GM12892 (cell line): ENCODE measurements at regions not wholly inside any gene's neighbourhood (a gene's known extent, or its start where the extent isn't known, plus 50 kb on each side); places are given as distances from the start of the nearest gene placed in this dataset.

Experiments used
- POLR2A ChIP-seq: IDR thresholded peaks from 2 replicates; pipeline ENCODE4 v1.6.1; 2011; ENCODE audit warnings: low read depth, low read length, control low read depth
- POLR2AphosphoS5 ChIP-seq: IDR thresholded peaks from 2 replicates; pipeline ENCODE4 v1.6.1; 2011; ENCODE audit warnings: low read depth, low read length, control low read depth
- TAF1 ChIP-seq: IDR thresholded peaks from 2 replicates; pipeline ENCODE4 v1.6.1; 2011; ENCODE audit warnings: low read depth, mild to moderate bottlenecking, control low read depth, low read length, borderline replicate concordance

DNA sequence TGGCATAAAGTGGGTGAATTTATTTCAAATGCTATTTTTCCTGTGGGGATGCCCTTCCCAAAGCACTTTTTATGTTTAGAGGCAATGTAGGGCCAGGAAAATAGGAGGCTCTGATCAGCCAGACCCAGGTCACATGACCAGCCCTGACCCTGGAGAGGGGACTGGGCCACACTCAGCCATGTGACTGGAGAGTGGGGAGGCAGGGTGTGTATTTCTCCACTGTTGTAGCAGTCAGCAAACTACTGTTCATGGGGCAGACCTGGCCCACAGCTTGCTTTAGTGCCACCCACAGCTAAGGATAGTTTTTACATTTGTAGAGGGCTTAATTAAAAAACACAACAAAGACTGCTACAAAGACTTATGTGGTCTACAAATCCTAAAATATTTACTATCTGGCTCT lies 153.8 kb downstream of the ACTL8 start:
- TF ChIP-seq POLR2A (no peak), POLR2AphosphoS5 (no peak), TAF1 (no peak)
